Adrenal gland (tissue), 5 donors: ENCODE measurements at regions not wholly inside any gene's neighbourhood (a gene's known extent, or its start where the extent isn't known, plus 50 kb on each side); places are given as distances from the start of the nearest gene placed in this dataset.

Experiments
- POLR2A ChIP-seq, 2 donors: fragments of 450-650 bp; IDR thresholded peaks; one replicate each; pipeline ENCODE4 v1.6.1; 2017; ENCODE audit warnings: antibody characterized with exemption in 2 of 2, mild to moderate bottlenecking in 2 of 2, moderate library complexity in 1 of 2
- TF ChIP-seq, protein P1 (sequence below), 6 experiments: fragments of 450-650 bp in 4 of 6; fragments of 200-600 bp in 2 of 6; sonication (generic) in 1 of 6; IDR thresholded peaks; 1 replicate in 5 of 6; 2 replicates in 1 of 6; pipeline versions ENCODE4 v1.5.1 to v1.8.0; 2016 to 2021; ENCODE audit warnings: antibody characterized with exemption in 6 of 6, mild to moderate bottlenecking in 2 of 6, moderate library complexity in 1 of 6
- donor health status: DM: no; HTN: no; CAD: no.

DNA sequence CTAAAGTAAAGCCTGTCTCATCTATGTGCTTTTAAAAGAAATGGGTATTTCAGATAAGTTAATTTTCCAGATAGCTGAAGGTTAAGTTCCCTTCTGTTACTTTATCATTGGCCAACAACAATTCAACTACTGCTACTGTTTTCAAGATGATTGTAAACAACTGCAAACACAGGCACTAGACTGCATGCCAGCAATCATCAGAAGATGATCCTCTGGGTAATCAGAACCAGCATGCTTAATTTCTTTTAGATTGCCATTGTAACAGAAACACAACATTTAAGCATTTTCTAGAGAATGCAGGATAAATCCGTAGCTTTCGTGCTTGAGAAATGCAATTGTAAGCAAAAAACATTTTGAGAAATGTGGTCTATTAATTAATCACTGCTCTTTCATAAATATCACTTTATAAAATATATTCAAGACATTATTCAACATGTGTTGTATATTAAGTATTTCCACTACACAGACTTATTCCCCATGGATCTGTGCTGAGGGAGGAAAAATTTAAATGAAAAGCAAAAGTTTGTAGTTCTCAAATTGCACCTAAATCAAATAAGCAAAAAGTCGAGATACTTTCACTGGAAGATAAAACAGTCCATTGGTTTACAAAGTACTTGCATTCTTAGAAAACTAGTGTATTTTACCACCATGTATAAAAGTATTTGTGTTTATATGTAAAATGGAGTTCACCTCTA, 133.7 kb downstream of the ATL2 start:
- TF ChIP-seq, protein P1, sequence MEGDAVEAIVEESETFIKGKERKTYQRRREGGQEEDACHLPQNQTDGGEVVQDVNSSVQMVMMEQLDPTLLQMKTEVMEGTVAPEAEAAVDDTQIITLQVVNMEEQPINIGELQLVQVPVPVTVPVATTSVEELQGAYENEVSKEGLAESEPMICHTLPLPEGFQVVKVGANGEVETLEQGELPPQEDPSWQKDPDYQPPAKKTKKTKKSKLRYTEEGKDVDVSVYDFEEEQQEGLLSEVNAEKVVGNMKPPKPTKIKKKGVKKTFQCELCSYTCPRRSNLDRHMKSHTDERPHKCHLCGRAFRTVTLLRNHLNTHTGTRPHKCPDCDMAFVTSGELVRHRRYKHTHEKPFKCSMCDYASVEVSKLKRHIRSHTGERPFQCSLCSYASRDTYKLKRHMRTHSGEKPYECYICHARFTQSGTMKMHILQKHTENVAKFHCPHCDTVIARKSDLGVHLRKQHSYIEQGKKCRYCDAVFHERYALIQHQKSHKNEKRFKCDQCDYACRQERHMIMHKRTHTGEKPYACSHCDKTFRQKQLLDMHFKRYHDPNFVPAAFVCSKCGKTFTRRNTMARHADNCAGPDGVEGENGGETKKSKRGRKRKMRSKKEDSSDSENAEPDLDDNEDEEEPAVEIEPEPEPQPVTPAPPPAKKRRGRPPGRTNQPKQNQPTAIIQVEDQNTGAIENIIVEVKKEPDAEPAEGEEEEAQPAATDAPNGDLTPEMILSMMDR (IDR thresholded peaks at IDR 0.05), result no peak
- no peak for TF ChIP-seq POLR2A (IDR thresholded peaks at IDR 0.05)
